Liver (tissue), 3 donors: ENCODE measurements at regions not wholly inside any gene's neighbourhood (a gene's known extent, or its start where the extent isn't known, plus 50 kb on each side); places are given as distances from the start of the nearest gene placed in this dataset.

Experiments used
- FOXA1 ChIP-seq: IDR thresholded peaks from 2 replicates; pipeline ENCODE4 v1.6.1; 2016; ENCODE audit warnings: antibody characterized with exemption
- HNF4G ChIP-seq: IDR thresholded peaks from 2 replicates; pipeline ENCODE4 v1.6.1; 2016; ENCODE audit warnings: antibody characterized with exemption
- JUND ChIP-seq, 2 donors: IDR thresholded peaks; 2 replicates each; pipeline ENCODE4 v1.6.1; 2016; ENCODE audit warnings: antibody characterized with exemption in 2 of 2
- TF ChIP-seq, protein P1 (sequence below): IDR thresholded peaks from 2 replicates; pipeline ENCODE4 v1.6.1; 2016; ENCODE audit warnings: antibody characterized with exemption, mild to moderate bottlenecking
- TF ChIP-seq, protein P2 (sequence below): fragments of 150-350 bp; IDR thresholded peaks from 2 replicates; pipeline ENCODE4 v1.5.1; 2017; ENCODE audit warnings: improper control_type of control experiment, low read depth, low read length; ENCODE audit not compliant: missing input control
- donor health status: healthy.
- donor health status: healthy.

DNA sequence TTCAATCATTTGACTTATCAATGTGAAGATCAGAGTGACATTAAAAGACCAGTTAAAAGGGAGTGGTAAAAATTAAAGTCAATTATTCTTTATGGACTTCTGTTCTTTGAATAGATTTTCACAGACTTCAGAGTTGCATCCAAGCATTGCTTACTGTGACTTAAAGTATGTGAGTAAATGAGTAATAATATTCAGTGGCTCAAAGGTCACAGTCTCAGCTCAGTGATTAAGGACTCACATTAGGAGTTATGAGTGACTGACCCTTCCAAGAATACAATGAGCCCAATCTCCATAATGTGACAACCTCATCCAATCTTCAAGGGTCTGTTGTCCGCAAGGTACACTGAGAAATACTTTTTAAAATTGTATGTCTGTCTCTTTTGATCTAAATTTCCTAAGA, 811.2 kb downstream of the BRINP1 start:
- TF ChIP-seq, protein P1, sequence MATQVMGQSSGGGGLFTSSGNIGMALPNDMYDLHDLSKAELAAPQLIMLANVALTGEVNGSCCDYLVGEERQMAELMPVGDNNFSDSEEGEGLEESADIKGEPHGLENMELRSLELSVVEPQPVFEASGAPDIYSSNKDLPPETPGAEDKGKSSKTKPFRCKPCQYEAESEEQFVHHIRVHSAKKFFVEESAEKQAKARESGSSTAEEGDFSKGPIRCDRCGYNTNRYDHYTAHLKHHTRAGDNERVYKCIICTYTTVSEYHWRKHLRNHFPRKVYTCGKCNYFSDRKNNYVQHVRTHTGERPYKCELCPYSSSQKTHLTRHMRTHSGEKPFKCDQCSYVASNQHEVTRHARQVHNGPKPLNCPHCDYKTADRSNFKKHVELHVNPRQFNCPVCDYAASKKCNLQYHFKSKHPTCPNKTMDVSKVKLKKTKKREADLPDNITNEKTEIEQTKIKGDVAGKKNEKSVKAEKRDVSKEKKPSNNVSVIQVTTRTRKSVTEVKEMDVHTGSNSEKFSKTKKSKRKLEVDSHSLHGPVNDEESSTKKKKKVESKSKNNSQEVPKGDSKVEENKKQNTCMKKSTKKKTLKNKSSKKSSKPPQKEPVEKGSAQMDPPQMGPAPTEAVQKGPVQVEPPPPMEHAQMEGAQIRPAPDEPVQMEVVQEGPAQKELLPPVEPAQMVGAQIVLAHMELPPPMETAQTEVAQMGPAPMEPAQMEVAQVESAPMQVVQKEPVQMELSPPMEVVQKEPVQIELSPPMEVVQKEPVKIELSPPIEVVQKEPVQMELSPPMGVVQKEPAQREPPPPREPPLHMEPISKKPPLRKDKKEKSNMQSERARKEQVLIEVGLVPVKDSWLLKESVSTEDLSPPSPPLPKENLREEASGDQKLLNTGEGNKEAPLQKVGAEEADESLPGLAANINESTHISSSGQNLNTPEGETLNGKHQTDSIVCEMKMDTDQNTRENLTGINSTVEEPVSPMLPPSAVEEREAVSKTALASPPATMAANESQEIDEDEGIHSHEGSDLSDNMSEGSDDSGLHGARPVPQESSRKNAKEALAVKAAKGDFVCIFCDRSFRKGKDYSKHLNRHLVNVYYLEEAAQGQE, result no peak
- TF ChIP-seq JUND (IDR thresholded peaks at IDR 0.05), result no peak
- TF ChIP-seq, protein P2, sequence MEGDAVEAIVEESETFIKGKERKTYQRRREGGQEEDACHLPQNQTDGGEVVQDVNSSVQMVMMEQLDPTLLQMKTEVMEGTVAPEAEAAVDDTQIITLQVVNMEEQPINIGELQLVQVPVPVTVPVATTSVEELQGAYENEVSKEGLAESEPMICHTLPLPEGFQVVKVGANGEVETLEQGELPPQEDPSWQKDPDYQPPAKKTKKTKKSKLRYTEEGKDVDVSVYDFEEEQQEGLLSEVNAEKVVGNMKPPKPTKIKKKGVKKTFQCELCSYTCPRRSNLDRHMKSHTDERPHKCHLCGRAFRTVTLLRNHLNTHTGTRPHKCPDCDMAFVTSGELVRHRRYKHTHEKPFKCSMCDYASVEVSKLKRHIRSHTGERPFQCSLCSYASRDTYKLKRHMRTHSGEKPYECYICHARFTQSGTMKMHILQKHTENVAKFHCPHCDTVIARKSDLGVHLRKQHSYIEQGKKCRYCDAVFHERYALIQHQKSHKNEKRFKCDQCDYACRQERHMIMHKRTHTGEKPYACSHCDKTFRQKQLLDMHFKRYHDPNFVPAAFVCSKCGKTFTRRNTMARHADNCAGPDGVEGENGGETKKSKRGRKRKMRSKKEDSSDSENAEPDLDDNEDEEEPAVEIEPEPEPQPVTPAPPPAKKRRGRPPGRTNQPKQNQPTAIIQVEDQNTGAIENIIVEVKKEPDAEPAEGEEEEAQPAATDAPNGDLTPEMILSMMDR, result no peak
- TF ChIP-seq FOXA1, result no peak
- TF ChIP-seq HNF4G, result no peak
